ENCODE measurements at regions not wholly inside any gene's neighbourhood (a gene's known extent, or its start where the extent isn't known, plus 50 kb on each side); places are given as distances from the start of the nearest gene placed in this dataset.

DNA sequence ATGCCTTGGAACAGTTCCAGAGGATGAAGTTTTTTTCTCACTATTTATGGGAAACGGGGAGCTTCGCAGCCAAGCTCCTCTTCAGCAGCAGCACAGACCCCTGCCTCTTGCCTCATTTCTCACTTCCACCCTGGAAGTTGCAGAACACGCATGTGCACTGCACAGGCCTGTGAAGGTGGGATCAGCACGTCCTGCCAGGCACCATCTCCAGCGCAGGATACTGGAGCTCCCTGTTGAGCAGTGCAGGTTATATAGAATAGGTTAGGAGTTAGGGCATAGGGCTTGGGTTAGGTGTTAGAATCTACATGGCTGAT lies 110.1 kb upstream of the CENPE start:
- TF ChIP-seq, protein P1, sequence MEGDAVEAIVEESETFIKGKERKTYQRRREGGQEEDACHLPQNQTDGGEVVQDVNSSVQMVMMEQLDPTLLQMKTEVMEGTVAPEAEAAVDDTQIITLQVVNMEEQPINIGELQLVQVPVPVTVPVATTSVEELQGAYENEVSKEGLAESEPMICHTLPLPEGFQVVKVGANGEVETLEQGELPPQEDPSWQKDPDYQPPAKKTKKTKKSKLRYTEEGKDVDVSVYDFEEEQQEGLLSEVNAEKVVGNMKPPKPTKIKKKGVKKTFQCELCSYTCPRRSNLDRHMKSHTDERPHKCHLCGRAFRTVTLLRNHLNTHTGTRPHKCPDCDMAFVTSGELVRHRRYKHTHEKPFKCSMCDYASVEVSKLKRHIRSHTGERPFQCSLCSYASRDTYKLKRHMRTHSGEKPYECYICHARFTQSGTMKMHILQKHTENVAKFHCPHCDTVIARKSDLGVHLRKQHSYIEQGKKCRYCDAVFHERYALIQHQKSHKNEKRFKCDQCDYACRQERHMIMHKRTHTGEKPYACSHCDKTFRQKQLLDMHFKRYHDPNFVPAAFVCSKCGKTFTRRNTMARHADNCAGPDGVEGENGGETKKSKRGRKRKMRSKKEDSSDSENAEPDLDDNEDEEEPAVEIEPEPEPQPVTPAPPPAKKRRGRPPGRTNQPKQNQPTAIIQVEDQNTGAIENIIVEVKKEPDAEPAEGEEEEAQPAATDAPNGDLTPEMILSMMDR (IDR thresholded peaks at IDR 0.05; ENCODE audit: low read length) = no peak
- TF ChIP-seq EZH2 (IDR thresholded peaks at IDR 0.05; ENCODE audit: borderline replicate concordance, low read length) = no peak

Data from OCI-LY1 (cell line).